ENCODE measurements at regions not wholly inside any gene's neighbourhood (a gene's known extent, or its start where the extent isn't known, plus 50 kb on each side); places are given as distances from the start of the nearest gene placed in this dataset.

DNA sequence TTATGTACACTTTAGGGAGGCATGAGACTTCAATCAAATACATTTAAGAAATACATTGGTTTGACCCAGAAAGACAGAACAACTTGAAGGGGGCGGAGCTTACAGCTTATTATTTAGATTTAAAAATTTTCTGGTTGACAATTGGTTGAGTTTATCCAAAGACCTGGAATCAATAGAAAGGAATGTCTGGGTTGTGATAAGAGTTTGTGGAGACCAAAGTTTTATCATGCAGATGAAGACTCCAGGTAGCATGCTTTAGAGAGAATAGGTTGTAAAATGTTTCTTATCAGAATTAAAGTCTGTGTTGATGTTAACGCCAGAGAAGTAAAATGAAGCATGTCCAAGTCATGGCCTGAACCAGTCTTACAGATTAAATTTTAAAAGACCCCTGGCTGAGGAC, 757.8 kb upstream of the ADGRB3 start:
- Histone ChIP-seq H3K4me3 (ENCODE audit: low read depth, low read length) (no peak overlapping the region), H3K36me3 (ENCODE audit: control insufficient read depth, insufficient read depth, low read length) (no peaks in the 10 kb centered on the region), H3K27me3 (ENCODE audit: control insufficient read depth, insufficient read depth, low read length) (no peaks in the 10 kb centered on the region)
- TF ChIP-seq, protein P1, sequence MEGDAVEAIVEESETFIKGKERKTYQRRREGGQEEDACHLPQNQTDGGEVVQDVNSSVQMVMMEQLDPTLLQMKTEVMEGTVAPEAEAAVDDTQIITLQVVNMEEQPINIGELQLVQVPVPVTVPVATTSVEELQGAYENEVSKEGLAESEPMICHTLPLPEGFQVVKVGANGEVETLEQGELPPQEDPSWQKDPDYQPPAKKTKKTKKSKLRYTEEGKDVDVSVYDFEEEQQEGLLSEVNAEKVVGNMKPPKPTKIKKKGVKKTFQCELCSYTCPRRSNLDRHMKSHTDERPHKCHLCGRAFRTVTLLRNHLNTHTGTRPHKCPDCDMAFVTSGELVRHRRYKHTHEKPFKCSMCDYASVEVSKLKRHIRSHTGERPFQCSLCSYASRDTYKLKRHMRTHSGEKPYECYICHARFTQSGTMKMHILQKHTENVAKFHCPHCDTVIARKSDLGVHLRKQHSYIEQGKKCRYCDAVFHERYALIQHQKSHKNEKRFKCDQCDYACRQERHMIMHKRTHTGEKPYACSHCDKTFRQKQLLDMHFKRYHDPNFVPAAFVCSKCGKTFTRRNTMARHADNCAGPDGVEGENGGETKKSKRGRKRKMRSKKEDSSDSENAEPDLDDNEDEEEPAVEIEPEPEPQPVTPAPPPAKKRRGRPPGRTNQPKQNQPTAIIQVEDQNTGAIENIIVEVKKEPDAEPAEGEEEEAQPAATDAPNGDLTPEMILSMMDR (IDR thresholded peaks at IDR 0.05; ENCODE audit: insufficient read depth, low read depth, low read length), result no peak
- DNase-seq (ENCODE audit: low read depth), result no peak
- ChIA-PET POLR2A (no interaction called here), CTCF (interaction anchor here (0.6 to 1.3 kb wide), 2 partner anchors 22 to 139 kb away, joined by 5 read pairs; no protein-coding TSS in a partner anchor)

GRCh38 chr6:67875877-67876383, 759.2 kb upstream of the ADGRB3 start:
- H3K4me3 ChIP-seq (ENCODE audit: low read depth, low read length), result no peak overlapping the region
- no peak for DNase-seq (ENCODE audit: low read depth)
- TF ChIP-seq, protein P1 (IDR thresholded peaks at IDR 0.05; ENCODE audit: insufficient read depth, low read depth, low read length), result no peak
- H3K36me3 ChIP-seq (ENCODE audit: control insufficient read depth, insufficient read depth, low read length), result no peaks in the 10 kb centered on the region
- ChIA-PET POLR2A (no interaction called here), CTCF (no interaction called here)
- H3K27me3 ChIP-seq (ENCODE audit: control insufficient read depth, insufficient read depth, low read length), result no peaks in the 10 kb centered on the region

DNA sequence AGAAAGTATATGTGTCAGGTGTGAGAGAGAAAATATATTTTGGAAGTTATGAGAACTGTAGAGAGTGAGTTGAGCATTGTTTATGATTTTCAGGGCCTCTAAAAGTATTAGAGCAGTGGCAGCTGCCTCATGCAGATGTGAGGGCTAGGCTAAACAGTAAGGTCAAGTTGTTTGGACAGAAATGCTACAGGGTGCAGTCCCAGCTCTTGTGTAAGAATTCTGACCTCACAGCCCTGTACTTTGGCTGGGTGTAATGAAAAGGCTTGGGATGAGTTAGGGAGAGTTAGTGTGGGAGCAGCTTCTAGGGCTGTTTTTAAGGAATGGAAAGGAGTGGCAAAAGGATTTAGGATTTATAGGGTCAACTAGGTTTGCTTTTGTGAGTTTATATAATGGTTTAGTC, 764.8 kb upstream of the ADGRB3 start:
- no peak for DNase-seq (ENCODE audit: low read depth)

DNA sequence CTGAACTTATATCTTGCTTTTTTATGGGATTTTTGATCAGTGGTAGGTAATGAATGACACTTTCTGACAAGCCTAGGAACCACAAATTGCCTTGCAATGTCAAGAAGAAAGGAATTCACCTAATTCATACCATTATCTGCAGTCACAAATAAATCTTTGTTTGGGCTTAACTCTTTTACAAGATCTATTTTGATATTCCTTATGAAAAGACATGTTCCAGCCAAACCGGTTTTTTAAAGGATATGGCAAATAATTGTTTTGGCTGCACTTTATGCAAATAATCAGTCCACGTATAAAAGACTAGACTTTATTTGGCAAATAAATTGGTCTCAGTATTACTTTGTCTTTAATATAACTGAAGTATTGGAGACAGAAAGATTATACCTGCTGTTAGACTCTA, 771.7 kb upstream of the ADGRB3 start:
- Histone ChIP-seq H3K36me3 (ENCODE audit: control insufficient read depth, insufficient read depth, low read length) (no peaks in the 10 kb centered on the region), H3K27me3 (ENCODE audit: control insufficient read depth, insufficient read depth, low read length) (no peaks in the 10 kb centered on the region), H3K4me3 (ENCODE audit: low read depth, low read length) (no peak overlapping the region)
- no peak for DNase-seq (ENCODE audit: low read depth)
- ChIA-PET CTCF (no interaction called here), POLR2A (no interaction called here)
- TF ChIP-seq, protein P1 (IDR thresholded peaks at IDR 0.05; ENCODE audit: insufficient read depth, low read depth, low read length), result no peak

More for the DNA sequence above, 764.8 kb upstream of the ADGRB3 start:
- Histone ChIP-seq H3K27me3 (ENCODE audit: control insufficient read depth, insufficient read depth, low read length) (no peaks in the 10 kb centered on the region), H3K4me3 (ENCODE audit: low read depth, low read length) (no peak overlapping the region), H3K36me3 (ENCODE audit: control insufficient read depth, insufficient read depth, low read length) (no peaks in the 10 kb centered on the region)
- CTCF ChIA-PET, result no interaction called here
- POLR2A ChIA-PET, result no interaction called here
- TF ChIP-seq, protein P1 (IDR thresholded peaks at IDR 0.05; ENCODE audit: insufficient read depth, low read depth, low read length), result no peak

- Histone ChIP-seq H3K27me3 (ENCODE audit: control insufficient read depth, insufficient read depth, low read length) (no peaks in the 10 kb centered on the region), H3K36me3 (ENCODE audit: control insufficient read depth, insufficient read depth, low read length) (no peaks in the 10 kb centered on the region), H3K4me3 (ENCODE audit: low read depth, low read length) (no peak overlapping the region)
- TF ChIP-seq, protein P1 (IDR thresholded peaks at IDR 0.05; ENCODE audit: insufficient read depth, low read depth, low read length), result no peak
- ChIA-PET POLR2A (no interaction called here), CTCF (no interaction called here)
- DNase-seq (ENCODE audit: low read depth), result no peak
Measured at GRCh38 chr6:67854098-67854497, 781.0 kb upstream of the ADGRB3 start.
